ENCODE measurements at regions not wholly inside any gene's neighbourhood (a gene's known extent, or its start where the extent isn't known, plus 50 kb on each side); places are given as distances from the start of the nearest gene placed in this dataset.

- DNase-seq: no peak
Observed at GRCh38 chr5:169350759-169351240, 49.9 kb upstream of the SLIT3 start.
